B cell (primary cell): ENCODE measurements at regions not wholly inside any gene's neighbourhood (a gene's known extent, or its start where the extent isn't known, plus 50 kb on each side); places are given as distances from the start of the nearest gene placed in this dataset.

Experiments used
- ATAC-seq: fragments of 200-7000 bp; cut with Tn5 transposase; one replicate; pipeline ENCODE4 v1.10.0; 2021; ENCODE audit warnings: low read depth, mild to moderate bottlenecking, moderate number of reproducible peaks, moderate library complexity
- CTCF ChIA-PET: fragments of 350-600 bp; sonication (Branson Sonifier 250); formaldehyde crosslinking; loops from one replicate; lab custom pipeline; 2021; ENCODE audit warnings: antibody characterized with exemption, inconsistent platforms; lab: Charles Lee
- POLR2A ChIA-PET: fragments of 350-600 bp; sonication (Branson Sonifier 250); formaldehyde crosslinking; loops from one replicate; lab custom pipeline; 2021; ENCODE audit warnings: antibody characterized with exemption; lab: Charles Lee
- DNase-seq: peaks from one replicate; pipeline ENCODE4 v3.0.0; 2013
- H2AFZ ChIP-seq: 2 replicates; pipeline ENCODE4 v1.6.1; 2012; ENCODE audit warnings: mild to moderate bottlenecking, low read depth, low read length; ENCODE audit not compliant: insufficient read depth, poor library complexity, severe bottlenecking
- H3K27ac ChIP-seq, 2 donors: 1 replicate in 1 of 2; 2 replicates in 1 of 2; pipeline ENCODE4 v1.5.1; 2012 to 2013; ENCODE audit warnings: low read length in 2 of 2, mild to moderate bottlenecking in 2 of 2, moderate library complexity in 1 of 2
- H3K27me3 ChIP-seq, 4 experiments: fragments of 200-600 bp in 1 of 4; sonication (generic) in 1 of 4; replicated peaks in 1 of 4; 1 replicate in 2 of 4; 2 replicates in 2 of 4; pipeline versions ENCODE4 v1.6.1 to v1.7.0; 2013 to 2016; ENCODE audit warnings: low read length in 3 of 4, mild to moderate bottlenecking in 2 of 4, mixed read lengths in 1 of 4, moderate library complexity in 1 of 4; ENCODE audit not compliant: insufficient read depth in 4 of 4, control insufficient read depth in 3 of 4; ENCODE audit errors: control extremely low read depth in 1 of 4
- H3K36me3 ChIP-seq, 2 experiments: replicated peaks in 1 of 2; 1 replicate in 1 of 2; 2 replicates in 1 of 2; pipeline versions ENCODE4 v1.6.1 to v1.7.1; 2013; ENCODE audit warnings: low read length in 1 of 2; ENCODE audit not compliant: insufficient read depth in 2 of 2, control insufficient read depth in 1 of 2; ENCODE audit errors: control extremely low read depth in 1 of 2, extremely low read depth in 1 of 2
- H3K4me1 ChIP-seq, 2 donors: fragments of 200-600 bp in 1 of 2; sonication (generic) in 1 of 2; 1 replicate in 1 of 2; 2 replicates in 1 of 2; pipeline versions ENCODE4 v1.5.1 to v1.6.1; 2013 to 2017; ENCODE audit warnings: low read length in 2 of 2; ENCODE audit not compliant: control insufficient read depth in 2 of 2, insufficient read depth in 2 of 2
- H3K4me2 ChIP-seq: replicated peaks from 2 replicates; pipeline ENCODE3; 2012; ENCODE audit warnings: mild to moderate bottlenecking, low read depth, low read length; ENCODE audit not compliant: poor library complexity, severe bottlenecking
- H3K4me3 ChIP-seq, 5 experiments: fragments of 200-600 bp in 1 of 5; sonication (generic) in 1 of 5; 1 replicate in 3 of 5; 2 replicates in 2 of 5; pipeline versions ENCODE4 v1.5.1 to v1.7.0; 2011 to 2016; ENCODE audit warnings: low read length in 4 of 5, mild to moderate bottlenecking in 4 of 5, low read depth in 2 of 5, control low read depth in 1 of 5, moderate library complexity in 1 of 5; ENCODE audit not compliant: insufficient read depth in 1 of 5; ENCODE audit errors: control extremely low read depth in 1 of 5, extremely low read depth in 1 of 5
- H3K79me2 ChIP-seq: fragments of 200-600 bp; sonication (generic); one replicate; pipeline ENCODE4 v1.6.0; 2016; ENCODE audit warnings: low read length; ENCODE audit not compliant: control insufficient read depth, insufficient read depth
- H3K9ac ChIP-seq: fragments of 200-600 bp; sonication (generic); 2 replicates; pipeline ENCODE4 v1.6.1; 2017; ENCODE audit warnings: mild to moderate bottlenecking, low read length, moderate library complexity
- H3K9me3 ChIP-seq, 3 donors: one replicate each; pipeline versions ENCODE4 v1.6.1 to v1.7.1; 2013; ENCODE audit warnings: low read length in 2 of 3; ENCODE audit not compliant: control insufficient read depth in 2 of 3, insufficient read depth in 1 of 3; ENCODE audit errors: control extremely low read depth in 1 of 3
- H4K20me1 ChIP-seq: 2 replicates; pipeline ENCODE4 v1.6.0; 2012; ENCODE audit warnings: mild to moderate bottlenecking, low read length; ENCODE audit not compliant: insufficient read depth, control insufficient read depth, poor library complexity, severe bottlenecking
- H3K27ac Mint-ChIP-seq: one replicate; pipeline ENCODE4 v1.8.0; 2021; ENCODE audit warnings: mixed read lengths
- H3K27me3 Mint-ChIP-seq: one replicate; pipeline ENCODE4 v1.8.0; 2021; ENCODE audit warnings: mixed read lengths
- H3K4me1 Mint-ChIP-seq: one replicate; pipeline ENCODE4 v1.8.0; 2021; ENCODE audit warnings: mixed read lengths
- H3K4me3 Mint-ChIP-seq: one replicate; pipeline ENCODE4 v1.8.0; 2021; ENCODE audit warnings: mixed read lengths
- H3K9me3 Mint-ChIP-seq: one replicate; pipeline ENCODE4 v1.8.0; 2022; ENCODE audit warnings: mixed read lengths; ENCODE audit not compliant: insufficient read depth
- CTCF ChIP-seq: fragments of 200-600 bp; IDR thresholded peaks from one replicate; pipeline ENCODE4 v1.8.0; 2022; ENCODE audit warnings: antibody characterized with exemption, mild to moderate bottlenecking
- EZH2 ChIP-seq: IDR thresholded peaks from 2 replicates; pipeline ENCODE4 v1.6.1; 2012; ENCODE audit warnings: borderline replicate concordance, low read depth, mild to moderate bottlenecking, moderate library complexity, low read length; ENCODE audit not compliant: insufficient read depth, poor library complexity, severe bottlenecking
- WGBS: methylation state at CpG from one replicate; pipeline ENCODE4 v1.1.5; 2013; ENCODE audit warnings: missing lambda C conversion rate; ENCODE audit not compliant: insufficient coverage; 5-methylcytosine and 5-hydroxymethylcytosine counted together
- intact Hi-C: fragments of 100-400 bp; cut with micrococcal nuclease; formaldehyde crosslinking; loops from one replicate; pipeline ENCODE4 v1.10.0; 2022

GRCh38 chr5:145699846-145700245, 135.3 kb downstream of the PRELID2 start:
- POLR2A ChIA-PET, result no interaction called here

More at GRCh38 chr5:145699846-145700245, 135.3 kb downstream of the PRELID2 start:
- intact Hi-C loops, result loop anchor here (5.0 kb wide), 2 partner anchors 127 to 727 kb away; no protein-coding TSS in a partner anchor
- TF ChIP-seq CTCF, result no peak
- TF ChIP-seq EZH2, result no peak
- Histone ChIP-seq H3K36me3 (no peaks in the 10 kb centered on the region), H2AFZ (no peak overlapping the region), H3K4me2 (no peak overlapping the region), H3K9me3 (no peaks in the 10 kb centered on the region), H3K79me2 (no peaks in the 10 kb centered on the region), H3K27ac (no peak overlapping the region), H4K20me1 (no peaks in the 10 kb centered on the region), H3K4me1 (no peaks in the 10 kb centered on the region), H3K9ac (no peak overlapping the region), H3K4me3 (no peak overlapping the region), H3K27me3 (no peaks in the 10 kb centered on the region)
- Mint-ChIP-seq H3K9me3 (no peaks in the 10 kb centered on the region), H3K4me3 (no peak overlapping the region), H3K27me3 (no peaks in the 10 kb centered on the region), H3K27ac (no peak overlapping the region), H3K4me1 (no peaks in the 10 kb centered on the region)
- ATAC-seq (no peak), DNase-seq (no peak)
- 100% methylated on average over 1 of the region's 2 CpGs for WGBS
- CTCF ChIA-PET, result no interaction called here
